Gastroesophageal sphincter (tissue), 4 donors: ENCODE measurements at regions not wholly inside any gene's neighbourhood (a gene's known extent, or its start where the extent isn't known, plus 50 kb on each side); places are given as distances from the start of the nearest gene placed in this dataset.
"Not testable (repeated sequence)": the region's sequence is repeated elsewhere in the genome, so short reads cannot be mapped to it uniquely, and the experiment has no call there.

Experiments used
- ATAC-seq: fragments of 150-250 bp; one replicate; pipeline ENCODE4 v1.9.1; 2016; ENCODE audit warnings: mild to moderate bottlenecking, moderate library complexity
- H3K27ac ChIP-seq, 4 donors: fragments of 200-600 bp; sonication (generic) in 3 of 4; 1 replicate in 3 of 4; 2 replicates in 1 of 4; pipeline ENCODE4 v1.5.1; 2016 to 2019
- H3K27me3 ChIP-seq: fragments of 200-600 bp; sonication (generic); one replicate; pipeline ENCODE4 v1.5.1; 2019
- H3K36me3 ChIP-seq, 2 donors: fragments of 200-600 bp; sonication (generic); one replicate each; pipeline ENCODE4 v1.5.1; 2019; ENCODE audit warnings: control low read depth in 1 of 2
- H3K4me1 ChIP-seq, 3 donors: fragments of 200-600 bp; sonication (generic); 1 replicate in 2 of 3; 2 replicates in 1 of 3; pipeline ENCODE4 v1.5.1; 2016 to 2019; ENCODE audit warnings: control low read depth in 2 of 3
- H3K4me3 ChIP-seq, 2 donors: fragments of 200-600 bp; sonication (generic); one replicate each; pipeline ENCODE4 v1.5.1; 2019; ENCODE audit warnings: mild to moderate bottlenecking in 1 of 2, moderate library complexity in 1 of 2
- H3K9me3 ChIP-seq, 3 donors: fragments of 200-600 bp; sonication (generic); one replicate each; pipeline ENCODE4 v1.5.1; 2017 to 2019; ENCODE audit warnings: control low read depth in 2 of 3
- CTCF ChIP-seq, 4 experiments: fragments of 200-600 bp in 2 of 4; fragments of 450-650 bp in 2 of 4; sonication (generic) in 1 of 4; IDR thresholded peaks; one replicate each; pipeline ENCODE4 v1.5.1; 2017 to 2019; ENCODE audit warnings: antibody characterized with exemption in 4 of 4, mild to moderate bottlenecking in 2 of 4, moderate library complexity in 2 of 4
- EP300 ChIP-seq: sonication (generic); formaldehyde crosslinking; IDR thresholded peaks from one replicate; pipeline ENCODE4 v1.6.1; 2017; ENCODE audit warnings: antibody characterized with exemption, mild to moderate bottlenecking
- POLR2A ChIP-seq, 2 donors: fragments of 450-650 bp; IDR thresholded peaks; one replicate each; pipeline ENCODE4 v1.6.1; 2017; ENCODE audit warnings: antibody characterized with exemption in 2 of 2, mild to moderate bottlenecking in 2 of 2, moderate library complexity in 1 of 2
- POLR2AphosphoS5 ChIP-seq: sonication (generic); formaldehyde crosslinking; IDR thresholded peaks from one replicate; pipeline ENCODE4 v1.6.1; 2017; ENCODE audit warnings: antibody characterized with exemption
- WGBS, 2 donors: methylation state at CpG; one replicate each; pipeline ENCODE4 v1.1.5; 2018; ENCODE audit warnings: low coverage in 1 of 2; 5-methylcytosine and 5-hydroxymethylcytosine counted together

DNA sequence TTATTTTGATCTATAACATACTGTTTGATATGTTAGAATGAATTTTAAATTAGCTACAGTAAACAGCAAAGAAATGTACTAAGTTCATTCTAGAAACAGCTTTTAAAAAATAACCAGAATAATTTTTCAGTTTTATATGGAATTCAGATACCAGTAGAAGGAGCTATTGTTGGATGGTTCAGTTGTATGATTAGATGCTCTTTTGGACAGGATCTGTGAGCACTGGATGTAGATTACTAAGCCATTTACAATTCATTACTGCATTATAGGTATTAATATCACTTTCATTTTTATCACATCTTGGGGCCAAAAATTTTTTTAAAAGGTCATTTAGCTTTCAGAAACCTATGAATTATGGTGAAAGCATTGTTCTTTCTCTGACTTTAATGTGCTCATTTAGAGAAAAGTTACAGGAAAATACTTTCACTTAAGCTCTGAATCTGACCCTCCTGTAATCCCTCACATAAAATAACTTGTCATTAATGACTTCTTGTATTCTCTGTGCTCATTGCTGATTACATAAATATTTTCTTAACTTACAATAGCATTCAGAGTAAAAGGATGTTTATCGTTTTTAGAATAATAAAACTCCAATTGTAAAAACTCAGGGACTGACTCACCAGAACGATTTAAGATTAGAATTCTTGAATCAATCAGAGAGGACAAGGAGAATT, 750.2 kb downstream of the SLC4A3 start:
- TF ChIP-seq CTCF (IDR thresholded peaks at IDR 0.05) (no peak), POLR2A (IDR thresholded peaks at IDR 0.05) (no peak), POLR2AphosphoS5 (no peak), EP300 (no peak)
- Histone ChIP-seq H3K4me1 (no peaks in the 10 kb centered on the region), H3K4me3 (no peak overlapping the region), H3K9me3 (peaks cover 0 to 13% (median 0%) of the 10 kb centered on the region in 3 donors), H3K36me3 (no peaks in the 10 kb centered on the region), H3K27ac (no peak overlapping the region), H3K27me3 (no peaks in the 10 kb centered on the region)
- 30 to 31% methylated on average over 2 of the region's 2 CpGs for WGBS, 2 donors
- no peak for ATAC-seq

GRCh38 chr2:220387758-220388157, 760.3 kb downstream of the SLC4A3 start:
- not testable (repeated sequence) for H3K27me3 ChIP-seq, H3K36me3 ChIP-seq, H3K9me3 ChIP-seq, H3K4me3 ChIP-seq, H3K4me1 ChIP-seq, H3K27ac ChIP-seq, ATAC-seq
- 83% methylated on average over 1 of the region's 8 CpGs; no CpG with 5 or more reads in 1 of the 2 donors for WGBS, 2 donors

DNA sequence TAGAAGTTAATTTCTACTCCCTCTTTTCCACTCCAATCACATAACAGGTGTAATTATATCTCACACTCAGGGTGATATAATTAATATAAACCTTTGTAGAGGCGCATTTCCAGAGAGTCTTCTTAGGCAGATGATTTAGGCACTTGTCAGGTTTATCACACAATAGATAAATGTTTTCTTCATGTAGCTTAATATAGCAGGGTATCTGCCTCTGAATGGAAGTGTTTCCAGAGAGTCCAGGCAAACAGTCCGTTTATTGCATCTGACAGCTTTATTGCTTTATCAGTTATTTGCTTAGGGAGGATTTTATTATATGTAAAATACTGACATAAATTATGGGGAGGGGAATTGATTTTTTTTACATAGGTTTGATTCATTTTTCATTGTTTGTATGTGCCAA, 766.3 kb downstream of the SLC4A3 start:
- Histone ChIP-seq H3K36me3 (no peaks in the 10 kb centered on the region), H3K4me3 (no peak overlapping the region), H3K9me3 (no peaks in the 10 kb centered on the region), H3K4me1 (no peaks in the 10 kb centered on the region), H3K27me3 (no peaks in the 10 kb centered on the region), H3K27ac (no peak overlapping the region)
- TF ChIP-seq EP300 (no peak), POLR2AphosphoS5 (no peak), CTCF (IDR thresholded peaks at IDR 0.05) (no peak), POLR2A (IDR thresholded peaks at IDR 0.05) (no peak)
- ATAC-seq = no peak
- WGBS, 2 donors = 55 to 75% methylated on average over 1 to 2 of the region's 2 CpGs

- Histone ChIP-seq H3K27me3 (no peaks in the 10 kb centered on the region), H3K27ac (no peak overlapping the region), H3K4me1 (no peaks in the 10 kb centered on the region), H3K36me3 (no peaks in the 10 kb centered on the region), H3K4me3 (no peak overlapping the region), H3K9me3 (no peaks in the 10 kb centered on the region)
- no peak for ATAC-seq
- TF ChIP-seq EP300 = no peak
- no peak for TF ChIP-seq CTCF (IDR thresholded peaks at IDR 0.05)
- no peak for TF ChIP-seq POLR2A (IDR thresholded peaks at IDR 0.05)
- TF ChIP-seq POLR2AphosphoS5 = no peak
These were observed 767.0 kb downstream of the SLC4A3 start for GRCh38 chr2:220394433-220394832.

GRCh38 chr2:220396287-220396686, 768.9 kb downstream of the SLC4A3 start:
- Histone ChIP-seq H3K4me1 (no peaks in the 10 kb centered on the region), H3K9me3 (peaks cover 0 to 3% (median 0%) of the 10 kb centered on the region in 3 donors), H3K4me3 (no peak overlapping the region), H3K27ac (no peak overlapping the region), H3K27me3 (no peaks in the 10 kb centered on the region), H3K36me3 (no peaks in the 10 kb centered on the region)
- ATAC-seq = no peak
- WGBS, 2 donors = 42 to 70% methylated on average over 4 of the region's 4 CpGs
- TF ChIP-seq EP300 = no peak
- no peak for TF ChIP-seq POLR2A (IDR thresholded peaks at IDR 0.05)
- TF ChIP-seq CTCF (IDR thresholded peaks at IDR 0.05) = no peak
- TF ChIP-seq POLR2AphosphoS5 = no peak
